HG03439 (cell line): ENCODE measurements at regions not wholly inside any gene's neighbourhood (a gene's known extent, or its start where the extent isn't known, plus 50 kb on each side); places are given as distances from the start of the nearest gene placed in this dataset.

Experiments
- ATAC-seq: cut with Tn5 transposase; IDR thresholded peaks from one replicate; pipeline ENCODE4 v1.9.1; 2021; ENCODE audit warnings: mild to moderate bottlenecking, moderate library complexity; ENCODE audit not compliant: unreplicated experiment

DNA sequence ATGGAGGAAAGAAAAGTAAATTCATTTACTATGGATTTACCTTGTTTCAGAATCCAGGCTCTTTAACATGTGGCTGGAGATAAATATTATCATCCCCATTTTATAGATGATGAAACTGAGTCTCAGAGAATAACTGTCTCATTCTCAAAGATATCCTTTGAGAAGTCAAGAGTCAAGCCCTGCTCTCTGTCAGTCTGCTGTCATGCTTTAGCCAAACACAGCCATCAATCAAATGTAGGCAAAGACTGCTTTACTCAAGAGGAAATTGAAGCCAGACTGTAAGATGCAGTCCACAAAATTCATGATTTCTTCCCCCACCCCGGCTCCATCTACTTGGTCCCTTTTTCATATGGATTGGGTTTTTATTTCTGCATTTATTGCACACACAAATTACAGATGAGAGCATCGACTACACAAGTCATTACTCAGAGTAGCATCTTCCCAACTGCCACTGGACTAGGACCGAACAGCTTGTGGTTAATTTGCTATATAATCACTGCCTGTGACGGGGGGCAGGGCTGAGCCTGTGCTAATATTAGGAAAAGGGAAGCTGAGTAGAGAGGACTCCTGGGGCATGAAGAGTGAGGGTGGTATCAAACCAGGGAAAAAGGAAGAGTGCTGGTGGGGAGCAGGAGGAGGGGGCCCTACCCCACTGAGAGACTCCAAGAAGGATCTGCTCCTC lies 102.7 kb upstream of the TOP1 start:
- no peak for ATAC-seq

DNA sequence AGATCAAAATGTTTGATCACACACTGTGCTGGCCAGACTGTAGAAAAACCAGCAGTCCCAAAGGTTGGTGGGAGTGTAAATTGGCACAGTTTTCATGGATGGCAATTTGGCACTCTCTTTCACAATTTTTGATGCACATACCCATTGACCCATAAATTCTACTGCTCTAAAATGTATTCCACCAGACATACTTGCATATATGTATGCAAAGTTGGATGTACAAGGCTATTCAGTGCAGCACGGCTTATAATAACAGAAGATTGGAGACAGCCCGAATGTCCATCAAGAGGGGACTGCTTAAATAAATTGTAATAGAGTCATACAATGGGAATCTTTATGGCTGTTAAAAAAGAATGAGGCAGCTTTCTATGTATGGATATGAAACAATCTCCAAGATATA lies 101.7 kb upstream of the TOP1 start:
- no peak for ATAC-seq

DNA sequence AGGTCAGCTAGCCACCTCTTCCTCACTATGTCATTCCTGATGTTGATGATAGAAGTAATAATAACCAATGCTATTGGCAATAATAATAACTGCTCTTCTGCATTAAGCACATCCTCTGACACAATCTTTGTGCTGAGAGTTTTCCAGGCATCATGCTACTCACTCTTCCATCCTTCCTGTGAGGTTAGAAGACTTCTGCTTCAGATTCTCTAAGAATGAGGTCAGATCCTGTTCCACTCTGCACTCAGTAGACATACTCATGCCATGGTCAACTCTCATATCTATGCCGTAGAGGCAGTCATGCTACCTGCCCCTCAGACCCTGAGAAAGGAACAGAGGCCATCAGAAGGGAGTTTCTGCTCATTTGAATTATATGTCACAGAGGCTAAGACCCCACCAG lies 98.1 kb upstream of the TOP1 start:
- ATAC-seq: no peak

DNA sequence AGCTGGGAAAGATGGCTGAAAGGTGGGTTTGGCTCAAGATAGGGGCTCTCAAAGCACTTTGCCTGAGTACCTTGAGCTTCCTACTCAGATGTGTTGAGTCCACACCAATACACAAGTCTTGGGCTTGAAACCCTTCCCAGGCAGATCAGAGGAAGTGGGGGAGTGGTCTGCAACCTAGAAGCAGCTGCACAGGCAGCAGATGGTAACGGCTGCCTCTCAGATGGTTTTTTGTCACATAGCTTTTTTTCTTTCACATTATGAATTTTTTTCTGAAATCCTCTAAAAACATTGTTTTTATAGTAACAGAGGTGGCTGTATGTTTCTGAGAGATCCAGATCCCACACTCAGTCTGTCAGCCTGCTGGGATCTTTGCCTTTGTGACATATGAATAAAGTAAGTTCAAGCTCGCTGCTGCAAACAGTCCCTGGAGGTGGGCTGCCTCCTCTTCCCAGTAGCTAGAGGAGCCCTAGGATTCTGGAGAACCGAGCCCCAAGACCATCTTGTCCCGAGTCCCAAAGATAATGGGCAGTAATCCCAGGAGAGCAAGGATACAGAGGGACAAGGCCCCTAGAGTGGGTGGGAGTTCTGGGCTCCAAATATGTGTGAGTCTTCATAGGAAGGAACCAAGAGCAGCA lies 97.1 kb upstream of the TOP1 start:
- ATAC-seq: no peak

DNA sequence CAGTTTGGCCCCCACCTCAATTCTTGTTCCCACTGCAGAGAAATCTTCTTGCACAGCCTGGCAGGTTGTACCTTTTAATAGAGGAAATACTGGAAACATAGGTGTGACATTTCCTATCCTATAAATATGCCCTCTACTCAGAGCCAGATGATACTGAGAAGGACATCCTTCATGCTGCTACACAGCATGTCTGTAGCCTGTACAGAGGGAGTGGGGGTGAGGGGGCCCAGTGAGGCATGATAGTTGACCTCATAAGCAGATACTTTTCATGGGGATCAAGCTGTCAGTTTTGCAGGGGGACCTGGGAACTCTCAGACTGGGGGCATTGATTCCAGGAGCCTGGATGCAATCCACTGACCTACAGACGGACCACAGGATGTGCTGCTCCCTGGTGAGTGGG lies 96.2 kb upstream of the TOP1 start:
- no peak for ATAC-seq

DNA sequence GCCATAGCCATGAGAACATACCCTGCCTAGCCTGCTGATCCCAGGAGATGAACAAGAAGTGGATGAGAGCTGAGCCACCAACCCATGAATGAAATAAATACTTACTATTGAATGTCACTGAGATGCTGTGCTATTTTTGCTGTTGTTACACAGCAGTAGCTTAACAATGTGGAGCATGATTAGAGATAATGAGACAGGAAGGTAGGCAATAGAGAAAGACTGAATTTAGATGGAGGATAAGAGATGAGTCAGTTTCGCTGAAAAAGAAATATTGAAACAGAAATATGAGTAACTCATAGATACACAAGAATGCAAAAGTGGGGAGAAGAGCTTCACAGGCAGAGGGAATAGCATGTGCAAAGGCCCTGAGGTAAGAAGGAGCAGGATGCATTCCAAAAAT lies 94.9 kb upstream of the TOP1 start:
- no peak for ATAC-seq

DNA sequence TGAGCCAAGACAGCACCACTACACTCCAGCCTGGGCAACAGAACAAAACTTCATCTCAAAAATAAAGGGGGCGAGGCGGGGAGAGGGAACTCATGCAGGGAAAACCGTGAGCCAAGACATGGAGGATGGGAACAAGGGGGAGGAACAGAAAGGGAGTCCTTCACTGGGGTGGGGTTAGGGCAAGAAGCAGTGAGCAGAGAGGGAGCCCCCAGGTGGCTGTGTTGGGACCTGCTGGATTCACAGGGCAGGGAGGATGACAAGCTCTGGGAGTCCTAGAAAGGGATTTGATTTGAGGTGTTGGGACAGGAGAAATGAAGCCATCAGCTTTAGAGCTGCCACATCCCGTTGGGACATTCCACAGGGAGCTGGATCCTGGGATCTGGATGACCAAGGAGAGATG lies 90.6 kb upstream of the TOP1 start:
- no peak for ATAC-seq

DNA sequence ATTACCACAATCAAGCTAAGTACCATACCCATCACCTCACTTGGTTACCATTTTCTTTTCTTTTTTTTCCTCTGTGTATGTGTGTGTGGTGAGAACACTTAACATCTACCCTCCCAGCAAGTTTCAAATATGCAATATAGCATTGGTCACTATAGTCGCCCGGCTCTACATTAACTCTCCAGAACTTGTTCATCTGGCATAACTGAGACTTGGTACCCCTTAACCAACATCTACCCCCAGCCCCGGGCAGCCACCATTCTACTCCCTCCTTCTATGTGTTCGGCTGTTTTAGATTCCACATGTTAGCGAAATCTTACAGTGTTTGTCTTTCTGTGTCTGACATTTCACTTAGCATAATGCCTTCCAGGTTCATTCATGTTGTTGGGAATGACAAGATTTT lies 89.0 kb upstream of the TOP1 start:
- no peak for ATAC-seq

DNA sequence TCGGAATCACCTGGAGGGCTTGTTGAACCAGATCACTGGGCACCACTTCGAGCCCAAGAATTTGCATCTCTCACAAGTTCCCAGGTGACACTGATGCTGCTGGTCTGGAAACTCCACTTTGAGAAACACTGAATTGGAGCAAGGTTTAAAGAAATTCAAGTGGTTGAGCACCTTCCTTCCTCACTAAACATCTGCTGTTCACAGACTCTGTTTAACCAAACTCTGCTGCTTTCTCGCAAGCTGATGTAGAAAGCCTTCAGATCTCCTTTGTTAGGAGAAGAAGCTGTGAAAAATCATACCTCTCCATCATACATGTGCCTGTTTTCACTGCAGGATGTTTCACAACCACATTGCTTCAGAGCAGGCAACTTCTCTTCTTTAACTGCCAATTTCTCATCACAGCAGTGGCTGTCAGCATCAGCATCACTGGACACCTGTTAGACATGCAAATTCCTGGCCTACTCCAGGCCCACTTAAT lies 87.5 kb upstream of the TOP1 start:
- ATAC-seq: no peak

DNA sequence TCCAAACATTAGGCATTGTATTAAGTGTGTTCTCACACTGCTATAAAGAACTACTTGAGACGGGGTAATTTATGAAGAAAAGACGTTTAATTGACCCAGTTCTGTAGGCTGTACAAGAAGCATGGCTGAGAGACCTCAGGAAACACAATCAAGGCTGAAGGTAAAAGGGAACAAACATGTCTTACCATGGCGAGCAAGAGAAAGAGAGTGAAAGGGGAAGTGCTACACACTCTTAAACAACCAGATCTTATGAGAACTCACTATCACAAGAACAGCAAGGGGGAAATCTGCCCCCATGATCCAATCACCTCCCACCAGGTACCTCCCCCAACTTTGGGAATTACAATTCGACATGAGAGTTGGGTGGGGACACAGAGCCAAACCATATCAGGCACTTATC lies 86.6 kb upstream of the TOP1 start:
- ATAC-seq: no peak

DNA sequence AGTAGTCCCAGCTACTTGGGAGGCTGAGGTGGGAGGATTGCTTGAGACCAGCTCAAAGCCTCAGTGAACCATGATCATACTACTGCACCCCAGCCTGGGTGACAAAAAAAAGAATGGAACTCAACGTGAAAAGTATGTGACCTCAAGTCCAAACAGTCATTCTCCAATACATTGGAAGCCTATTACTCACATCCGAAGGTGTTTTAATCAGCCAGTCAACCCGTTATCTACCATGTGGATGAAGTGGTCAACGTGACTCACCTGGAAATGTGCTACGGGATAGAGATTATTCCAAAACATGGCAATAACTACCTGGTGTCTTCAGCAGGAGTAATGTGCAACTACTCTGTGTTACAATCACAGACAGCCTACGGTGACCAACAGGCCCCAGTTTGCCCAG lies 85.8 kb upstream of the TOP1 start:
- ATAC-seq: no peak

DNA sequence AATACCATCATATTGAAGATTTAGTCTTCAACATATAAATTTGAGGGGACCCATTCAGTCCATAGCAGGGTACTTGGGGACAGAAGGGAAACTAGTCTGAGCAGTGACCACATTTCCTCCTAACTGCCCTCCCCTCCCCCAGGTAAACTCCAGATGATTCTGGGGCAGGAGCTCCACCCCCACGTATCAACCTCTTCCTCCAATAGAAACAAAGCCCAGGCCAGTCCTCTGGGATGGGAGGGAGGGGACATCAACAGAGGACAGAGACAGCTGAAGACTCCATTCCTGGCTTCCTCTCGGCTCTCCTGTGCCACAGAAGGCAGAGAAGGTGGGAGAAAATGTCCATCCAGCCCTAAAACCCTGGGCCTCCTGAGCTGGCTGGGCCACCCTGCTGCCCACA lies 85.0 kb upstream of the TOP1 start:
- ATAC-seq: no peak

DNA sequence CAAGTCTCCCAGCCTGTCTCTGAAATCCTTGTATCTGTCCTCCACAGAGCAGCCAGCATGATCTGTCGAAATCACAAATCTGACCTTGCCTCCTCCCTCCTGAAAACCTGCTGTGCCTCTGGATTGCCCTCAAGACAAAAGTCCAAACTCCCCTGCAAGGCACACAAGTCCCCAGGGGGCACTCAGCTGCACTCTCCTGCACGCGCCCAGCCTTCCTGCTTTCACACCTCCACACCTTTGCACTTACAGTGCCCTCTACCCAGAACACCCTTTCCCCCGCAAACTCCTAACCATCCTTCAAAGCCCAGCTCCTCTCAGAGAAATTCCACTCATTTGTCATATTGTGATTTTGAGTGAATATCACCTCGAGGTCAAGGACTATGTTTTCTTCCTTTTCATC lies 83.4 kb upstream of the TOP1 start:
- ATAC-seq: no peak

DNA sequence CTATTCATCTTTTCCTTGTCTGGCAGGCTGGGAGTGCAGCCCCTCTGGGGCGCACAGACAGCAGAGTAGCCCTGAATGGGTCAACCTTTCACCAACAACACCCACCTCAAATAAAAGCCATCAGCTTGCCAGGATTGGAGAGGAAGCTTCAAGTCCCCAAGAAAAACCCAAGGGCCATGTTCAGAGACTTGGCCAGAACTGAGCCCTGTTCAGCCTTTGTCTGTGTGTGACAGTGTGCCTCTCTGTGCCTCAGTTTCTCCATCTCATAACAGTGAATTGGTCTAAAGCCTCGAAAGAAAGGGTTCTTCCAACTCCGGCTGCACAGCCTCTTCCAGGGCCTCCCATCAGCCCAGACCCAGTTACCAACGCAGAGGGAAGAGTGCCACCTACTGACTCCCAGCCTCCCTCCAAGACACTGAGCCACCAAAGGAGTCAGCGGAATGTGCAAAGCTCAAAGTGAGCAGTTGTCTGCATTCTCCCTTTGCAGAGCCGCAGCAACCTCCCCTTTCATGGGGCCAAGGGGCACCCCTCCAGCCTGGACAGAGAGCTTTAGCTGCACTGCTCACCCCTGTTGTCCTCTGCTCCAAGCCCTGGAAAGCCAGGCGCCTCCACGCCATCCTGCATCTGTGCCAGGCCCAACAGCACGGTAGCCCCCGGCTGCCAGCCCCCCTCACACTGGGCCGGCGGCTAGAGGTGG lies 82.7 kb upstream of the TOP1 start:
- no peak for ATAC-seq

DNA sequence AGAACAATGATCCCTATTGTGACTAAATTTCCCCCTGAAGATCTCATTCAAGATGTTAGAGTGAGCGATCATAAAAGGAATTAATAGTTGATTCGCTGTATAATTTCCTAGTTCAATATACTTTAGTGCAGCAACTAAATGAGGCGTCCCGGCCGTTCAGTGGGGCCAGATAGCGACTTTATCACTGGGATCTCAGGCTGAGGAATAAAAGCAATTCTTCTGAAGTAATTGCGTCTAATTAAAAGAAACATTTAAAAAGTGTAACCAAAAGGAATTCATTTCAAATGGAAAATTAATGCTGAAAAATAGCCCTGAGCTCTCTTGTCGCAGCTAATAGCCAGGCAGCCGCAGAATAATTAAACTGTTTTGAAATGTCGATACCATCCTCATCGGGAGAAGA lies 82.2 kb upstream of the TOP1 start:
- no peak for ATAC-seq

DNA sequence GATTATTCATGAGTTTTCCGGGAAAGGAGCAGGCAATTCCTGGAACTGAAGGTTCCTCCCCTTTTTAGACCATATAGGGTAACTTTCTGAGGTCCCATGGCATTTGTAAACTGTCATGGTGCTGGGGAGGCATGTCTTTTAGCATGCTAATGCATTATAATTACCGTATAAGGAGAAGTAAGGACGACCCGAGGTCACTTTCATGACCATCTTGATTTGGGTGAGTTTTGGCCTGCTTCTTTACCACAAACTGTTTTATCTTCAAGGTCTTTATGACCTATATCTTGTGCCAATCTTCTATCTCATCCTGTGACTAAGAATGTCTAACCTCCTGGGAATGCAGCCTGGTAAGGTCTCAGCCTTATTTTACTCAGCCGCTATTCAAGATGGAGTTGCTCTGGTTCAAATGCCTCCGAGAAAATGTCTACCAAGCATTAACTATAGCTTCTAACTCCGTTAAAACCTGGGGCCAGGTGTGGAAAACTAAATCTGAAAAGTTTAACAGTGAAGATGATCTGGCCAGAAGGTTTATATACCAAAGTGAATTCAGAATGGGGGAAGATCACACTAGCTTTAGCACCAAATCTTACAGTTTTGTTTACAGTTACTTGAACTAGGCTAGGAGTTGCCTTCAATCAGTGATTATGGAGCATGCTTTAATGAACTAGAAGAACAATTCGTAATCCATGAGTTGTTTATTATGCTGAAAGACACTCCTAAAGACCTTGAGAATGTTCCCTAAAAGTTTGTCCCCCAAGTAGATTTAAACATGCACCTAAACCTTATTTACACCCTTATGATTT lies 80.0 kb upstream of the TOP1 start:
- ATAC-seq: no peak

DNA sequence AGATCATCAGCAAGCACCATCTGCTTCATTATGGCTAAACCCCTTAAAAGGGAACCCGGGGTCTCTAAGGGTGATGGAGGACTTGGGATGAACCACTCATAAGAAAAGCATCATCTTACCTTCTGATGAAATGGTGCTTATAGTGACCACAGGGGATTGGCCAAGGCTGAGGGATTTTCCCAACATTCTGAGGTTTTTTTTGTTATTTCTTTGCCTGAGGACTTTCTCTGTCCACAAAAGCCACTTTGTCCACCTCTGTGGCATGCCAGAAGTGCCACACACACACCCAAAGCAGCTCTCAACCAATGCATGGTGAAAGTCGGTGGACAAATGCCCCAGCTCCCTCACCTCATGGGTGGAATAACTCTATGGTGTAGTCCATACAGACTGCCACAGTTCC lies 79.3 kb upstream of the TOP1 start:
- ATAC-seq: no peak

DNA sequence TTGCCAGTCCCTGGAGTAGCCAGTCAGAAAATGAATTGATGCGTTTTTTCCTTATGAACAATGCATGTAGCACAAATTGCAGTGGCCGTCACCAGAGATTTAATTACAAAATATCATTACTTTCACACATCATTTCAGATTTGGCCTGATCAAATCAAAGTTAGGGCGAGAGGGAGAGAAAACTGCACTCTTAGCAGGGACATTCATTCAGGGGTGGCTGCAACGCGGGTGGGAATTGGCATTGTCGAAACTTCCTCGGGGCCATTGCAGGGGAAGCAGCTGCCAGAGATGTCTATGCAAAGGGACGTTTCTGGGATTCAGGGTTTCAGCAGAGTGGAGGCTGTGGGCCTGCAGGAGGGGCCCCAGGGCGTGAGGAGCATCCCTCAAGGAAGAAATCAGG lies 76.5 kb upstream of the TOP1 start:
- no peak for ATAC-seq

DNA sequence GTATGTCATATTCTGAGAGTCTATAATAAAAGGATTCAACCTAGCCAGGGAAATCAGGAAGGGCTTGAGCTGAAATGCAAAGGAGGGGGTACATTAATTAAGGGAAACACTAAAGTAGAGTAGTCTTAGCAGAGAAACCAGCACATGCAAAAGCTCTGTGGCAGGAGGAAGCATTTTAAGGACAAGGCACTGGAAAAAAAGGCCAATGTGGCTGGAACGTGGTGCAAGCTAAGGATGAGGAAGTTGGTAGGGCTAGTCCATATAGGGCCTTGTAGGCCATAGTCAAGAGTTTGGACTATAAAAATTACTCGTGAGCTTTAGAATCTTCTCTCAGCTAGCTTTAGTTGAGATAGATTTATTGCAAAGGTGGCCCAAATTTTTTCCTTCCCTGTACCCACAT lies 75.2 kb upstream of the TOP1 start:
- ATAC-seq: no peak

DNA sequence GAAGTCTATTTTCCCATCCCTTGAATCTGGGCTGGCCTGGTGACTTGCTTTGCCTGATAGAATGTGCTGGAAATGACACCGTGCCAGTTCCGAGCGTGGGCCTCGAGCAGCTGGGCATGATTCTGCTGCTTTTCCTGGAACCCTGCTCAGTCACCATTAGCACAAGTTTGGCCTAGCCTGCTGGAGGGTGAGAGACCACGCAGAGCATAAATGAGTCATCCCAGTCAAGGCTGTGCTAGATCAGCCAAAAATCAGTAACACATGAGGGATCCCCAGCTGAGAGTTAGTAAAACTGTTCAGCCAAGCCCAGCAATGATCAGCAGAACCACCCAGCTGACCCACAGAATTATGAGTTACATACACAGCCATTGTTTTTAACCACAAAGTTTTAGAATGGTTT lies 74.8 kb upstream of the TOP1 start:
- ATAC-seq: no peak

DNA sequence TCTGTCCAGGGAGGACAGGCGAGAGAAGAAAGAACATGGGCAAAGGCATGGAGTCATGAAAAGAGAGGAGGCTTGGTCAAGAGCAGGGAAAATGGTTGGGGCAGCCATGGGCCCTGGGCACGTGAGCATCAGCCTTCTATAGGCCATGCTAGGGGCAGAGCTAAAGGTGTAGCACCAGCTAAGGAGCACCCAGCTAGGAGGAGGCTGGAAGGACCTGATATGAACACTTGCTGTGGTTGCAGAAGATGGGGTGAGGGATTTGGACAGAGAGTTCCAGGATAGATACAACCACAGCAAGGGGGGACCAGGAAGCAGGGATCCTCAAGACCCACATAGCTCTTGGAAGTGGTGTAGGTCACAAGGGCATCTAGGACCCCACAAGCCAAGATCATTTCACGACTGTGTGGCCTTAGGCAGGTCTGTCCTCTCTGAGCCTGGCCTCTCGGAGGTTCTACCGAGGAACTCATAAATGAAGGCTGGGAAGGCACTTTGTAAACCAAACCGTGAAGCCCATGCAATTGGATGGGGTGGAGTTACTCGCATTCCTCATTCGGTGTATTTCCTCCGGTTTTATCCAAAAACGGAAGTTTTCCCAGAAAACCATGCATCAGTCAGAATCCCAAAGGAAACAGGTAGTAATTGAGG lies 74.0 kb upstream of the TOP1 start:
- ATAC-seq: no peak
